HepG2 (cell line): ENCODE measurements at regions not wholly inside any gene's neighbourhood (a gene's known extent, or its start where the extent isn't known, plus 50 kb on each side); places are given as distances from the start of the nearest gene placed in this dataset.

Source experiments
- ASH2L ChIP-seq: fragments of 300-600, 200-600 bp; sonication (generic); IDR thresholded peaks from 2 replicates; pipeline ENCODE4 v1.7.0; 2017; ENCODE audit warnings: low read depth, mild to moderate bottlenecking, moderate library complexity, mixed read lengths, low read length; ENCODE audit not compliant: insufficient read length
- JUND ChIP-seq: sonication (generic); formaldehyde crosslinking; IDR thresholded peaks from 2 replicates; pipeline ENCODE4 v1.8.0; 2022; ENCODE audit warnings: mild to moderate bottlenecking, missing genetic modification reagents
- POLR2AphosphoS2 ChIP-seq: IDR thresholded peaks from 2 replicates; pipeline ENCODE4 v1.6.1; 2011; ENCODE audit warnings: low read depth, low read length, improper control_type of control experiment
- SAFB2 ChIP-seq: sonication (generic); formaldehyde crosslinking; IDR thresholded peaks from 2 replicates; pipeline ENCODE4 v1.5.1; 2020; ENCODE audit warnings: missing genetic modification reagents, low read depth, mild to moderate bottlenecking, borderline replicate concordance
- SIN3A ChIP-seq: IDR thresholded peaks from 2 replicates; pipeline ENCODE4 v1.6.1; 2011; ENCODE audit warnings: low read depth, mild to moderate bottlenecking, control low read depth, low read length, borderline replicate concordance
- TCF7 ChIP-seq: sonication (generic); IDR thresholded peaks from 2 replicates; pipeline ENCODE4 v1.6.1; 2016; ENCODE audit warnings: antibody characterized with exemption, low read depth
- ZIK1 ChIP-seq: sonication (generic); formaldehyde crosslinking; IDR thresholded peaks from 2 replicates; pipeline ENCODE4 v1.5.0; 2020; ENCODE audit warnings: mild to moderate bottlenecking, low read depth, missing genetic modification reagents, borderline replicate concordance
- ZNF207 ChIP-seq: fragments of 450-650 bp; IDR thresholded peaks from 2 replicates; pipeline ENCODE4 v1.6.1; 2016; ENCODE audit warnings: antibody characterized with exemption, borderline replicate concordance
- ZNF720 ChIP-seq: sonication (generic); formaldehyde crosslinking; IDR thresholded peaks from 2 replicates; pipeline ENCODE4 v1.4.0; 2020; ENCODE audit warnings: missing genetic modification reagents
- ZNF784 ChIP-seq: sonication (generic); formaldehyde crosslinking; IDR thresholded peaks from 2 replicates; pipeline ENCODE4 v1.5.1; 2020; ENCODE audit warnings: missing genetic modification reagents, mild to moderate bottlenecking, borderline replicate concordance
- ZNF839 ChIP-seq: sonication (generic); formaldehyde crosslinking; IDR thresholded peaks from 2 replicates; pipeline ENCODE4 v1.4.0; 2020; ENCODE audit warnings: missing genetic modification reagents, mild to moderate bottlenecking, borderline replicate concordance
- TF ChIP-seq, protein P1 (sequence below): sonication (generic); formaldehyde crosslinking; IDR thresholded peaks from 2 replicates; pipeline ENCODE4 v1.4.0; 2020; ENCODE audit warnings: missing genetic modification reagents
- TF ChIP-seq, protein P2 (sequence below): sonication (generic); formaldehyde crosslinking; IDR thresholded peaks from 2 replicates; pipeline ENCODE4 v1.4.0; 2020; ENCODE audit warnings: missing genetic modification reagents
- TF ChIP-seq, protein P3 (sequence below): sonication (generic); formaldehyde crosslinking; IDR thresholded peaks from 2 replicates; pipeline ENCODE4 v1.4.0; 2020; ENCODE audit warnings: mild to moderate bottlenecking, low read depth, missing genetic modification reagents
- TF ChIP-seq, protein P4 (sequence below): sonication (generic); formaldehyde crosslinking; IDR thresholded peaks from 2 replicates; pipeline ENCODE4 v1.4.0; 2020; ENCODE audit warnings: missing genetic modification reagents, borderline replicate concordance
- TF ChIP-seq, protein P5 (sequence below): sonication (generic); formaldehyde crosslinking; IDR thresholded peaks from 2 replicates; pipeline ENCODE4 v1.5.0; 2020; ENCODE audit warnings: mild to moderate bottlenecking, missing genetic modification reagents
- TF ChIP-seq, protein P6 (sequence below): IDR thresholded peaks from 2 replicates; pipeline ENCODE4 v1.6.1; 2016; ENCODE audit warnings: missing biosample characterization, missing genetic modification reagents, low read depth

GRCh38 chr2:8630676-8631464 lies 51.0 kb upstream of the ID2 start (continued):
- peak; percentile 44; the same call in 1 of the 2 replicates for TF ChIP-seq TCF7
- no peak for TF ChIP-seq POLR2AphosphoS2
- TF ChIP-seq ZIK1 (CRISPR knock-in tag): no peak
- TF ChIP-seq, protein P1, sequence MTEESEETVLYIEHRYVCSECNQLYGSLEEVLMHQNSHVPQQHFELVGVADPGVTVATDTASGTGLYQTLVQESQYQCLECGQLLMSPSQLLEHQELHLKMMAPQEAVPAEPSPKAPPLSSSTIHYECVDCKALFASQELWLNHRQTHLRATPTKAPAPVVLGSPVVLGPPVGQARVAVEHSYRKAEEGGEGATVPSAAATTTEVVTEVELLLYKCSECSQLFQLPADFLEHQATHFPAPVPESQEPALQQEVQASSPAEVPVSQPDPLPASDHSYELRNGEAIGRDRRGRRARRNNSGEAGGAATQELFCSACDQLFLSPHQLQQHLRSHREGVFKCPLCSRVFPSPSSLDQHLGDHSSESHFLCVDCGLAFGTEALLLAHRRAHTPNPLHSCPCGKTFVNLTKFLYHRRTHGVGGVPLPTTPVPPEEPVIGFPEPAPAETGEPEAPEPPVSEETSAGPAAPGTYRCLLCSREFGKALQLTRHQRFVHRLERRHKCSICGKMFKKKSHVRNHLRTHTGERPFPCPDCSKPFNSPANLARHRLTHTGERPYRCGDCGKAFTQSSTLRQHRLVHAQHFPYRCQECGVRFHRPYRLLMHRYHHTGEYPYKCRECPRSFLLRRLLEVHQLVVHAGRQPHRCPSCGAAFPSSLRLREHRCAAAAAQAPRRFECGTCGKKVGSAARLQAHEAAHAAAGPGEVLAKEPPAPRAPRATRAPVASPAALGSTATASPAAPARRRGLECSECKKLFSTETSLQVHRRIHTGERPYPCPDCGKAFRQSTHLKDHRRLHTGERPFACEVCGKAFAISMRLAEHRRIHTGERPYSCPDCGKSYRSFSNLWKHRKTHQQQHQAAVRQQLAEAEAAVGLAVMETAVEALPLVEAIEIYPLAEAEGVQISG (CRISPR knock-in tag): 0 out of 2 replicates have a peak, but pooled peaks have one; percentile 17
- TF ChIP-seq ZNF720 (CRISPR knock-in tag): no peak
- no peak for TF ChIP-seq ZNF839 (CRISPR knock-in tag)
- no peak for TF ChIP-seq ASH2L
- TF ChIP-seq, protein P2, sequence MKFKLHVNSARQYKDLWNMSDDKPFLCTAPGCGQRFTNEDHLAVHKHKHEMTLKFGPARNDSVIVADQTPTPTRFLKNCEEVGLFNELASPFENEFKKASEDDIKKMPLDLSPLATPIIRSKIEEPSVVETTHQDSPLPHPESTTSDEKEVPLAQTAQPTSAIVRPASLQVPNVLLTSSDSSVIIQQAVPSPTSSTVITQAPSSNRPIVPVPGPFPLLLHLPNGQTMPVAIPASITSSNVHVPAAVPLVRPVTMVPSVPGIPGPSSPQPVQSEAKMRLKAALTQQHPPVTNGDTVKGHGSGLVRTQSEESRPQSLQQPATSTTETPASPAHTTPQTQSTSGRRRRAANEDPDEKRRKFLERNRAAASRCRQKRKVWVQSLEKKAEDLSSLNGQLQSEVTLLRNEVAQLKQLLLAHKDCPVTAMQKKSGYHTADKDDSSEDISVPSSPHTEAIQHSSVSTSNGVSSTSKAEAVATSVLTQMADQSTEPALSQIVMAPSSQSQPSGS: no peak
- TF ChIP-seq, protein P3, sequence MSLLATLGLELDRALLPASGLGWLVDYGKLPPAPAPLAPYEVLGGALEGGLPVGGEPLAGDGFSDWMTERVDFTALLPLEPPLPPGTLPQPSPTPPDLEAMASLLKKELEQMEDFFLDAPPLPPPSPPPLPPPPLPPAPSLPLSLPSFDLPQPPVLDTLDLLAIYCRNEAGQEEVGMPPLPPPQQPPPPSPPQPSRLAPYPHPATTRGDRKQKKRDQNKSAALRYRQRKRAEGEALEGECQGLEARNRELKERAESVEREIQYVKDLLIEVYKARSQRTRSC (CRISPR knock-in tag): no peak
- TF ChIP-seq, protein P4, sequence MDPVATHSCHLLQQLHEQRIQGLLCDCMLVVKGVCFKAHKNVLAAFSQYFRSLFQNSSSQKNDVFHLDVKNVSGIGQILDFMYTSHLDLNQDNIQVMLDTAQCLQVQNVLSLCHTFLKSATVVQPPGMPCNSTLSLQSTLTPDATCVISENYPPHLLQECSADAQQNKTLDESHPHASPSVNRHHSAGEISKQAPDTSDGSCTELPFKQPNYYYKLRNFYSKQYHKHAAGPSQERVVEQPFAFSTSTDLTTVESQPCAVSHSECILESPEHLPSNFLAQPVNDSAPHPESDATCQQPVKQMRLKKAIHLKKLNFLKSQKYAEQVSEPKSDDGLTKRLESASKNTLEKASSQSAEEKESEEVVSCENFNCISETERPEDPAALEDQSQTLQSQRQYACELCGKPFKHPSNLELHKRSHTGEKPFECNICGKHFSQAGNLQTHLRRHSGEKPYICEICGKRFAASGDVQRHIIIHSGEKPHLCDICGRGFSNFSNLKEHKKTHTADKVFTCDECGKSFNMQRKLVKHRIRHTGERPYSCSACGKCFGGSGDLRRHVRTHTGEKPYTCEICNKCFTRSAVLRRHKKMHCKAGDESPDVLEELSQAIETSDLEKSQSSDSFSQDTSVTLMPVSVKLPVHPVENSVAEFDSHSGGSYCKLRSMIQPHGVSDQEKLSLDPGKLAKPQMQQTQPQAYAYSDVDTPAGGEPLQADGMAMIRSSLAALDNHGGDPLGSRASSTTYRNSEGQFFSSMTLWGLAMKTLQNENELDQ (CRISPR knock-in tag): no peak
- TF ChIP-seq SIN3A: no peak
- TF ChIP-seq ZNF207: no peak
- TF ChIP-seq SAFB2 (CRISPR knock-in tag): no peak
- TF ChIP-seq ZNF784: no peak
- TF ChIP-seq, protein P5, sequence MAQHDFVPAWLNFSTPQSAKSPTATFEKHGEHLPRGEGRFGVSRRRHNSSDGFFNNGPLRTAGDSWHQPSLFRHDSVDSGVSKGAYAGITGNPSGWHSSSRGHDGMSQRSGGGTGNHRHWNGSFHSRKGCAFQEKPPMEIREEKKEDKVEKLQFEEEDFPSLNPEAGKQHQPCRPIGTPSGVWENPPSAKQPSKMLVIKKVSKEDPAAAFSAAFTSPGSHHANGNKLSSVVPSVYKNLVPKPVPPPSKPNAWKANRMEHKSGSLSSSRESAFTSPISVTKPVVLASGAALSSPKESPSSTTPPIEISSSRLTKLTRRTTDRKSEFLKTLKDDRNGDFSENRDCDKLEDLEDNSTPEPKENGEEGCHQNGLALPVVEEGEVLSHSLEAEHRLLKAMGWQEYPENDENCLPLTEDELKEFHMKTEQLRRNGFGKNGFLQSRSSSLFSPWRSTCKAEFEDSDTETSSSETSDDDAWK (CRISPR knock-in tag): no peak
- TF ChIP-seq JUND (CRISPR knock-in tag): no peak
- TF ChIP-seq, protein P6, sequence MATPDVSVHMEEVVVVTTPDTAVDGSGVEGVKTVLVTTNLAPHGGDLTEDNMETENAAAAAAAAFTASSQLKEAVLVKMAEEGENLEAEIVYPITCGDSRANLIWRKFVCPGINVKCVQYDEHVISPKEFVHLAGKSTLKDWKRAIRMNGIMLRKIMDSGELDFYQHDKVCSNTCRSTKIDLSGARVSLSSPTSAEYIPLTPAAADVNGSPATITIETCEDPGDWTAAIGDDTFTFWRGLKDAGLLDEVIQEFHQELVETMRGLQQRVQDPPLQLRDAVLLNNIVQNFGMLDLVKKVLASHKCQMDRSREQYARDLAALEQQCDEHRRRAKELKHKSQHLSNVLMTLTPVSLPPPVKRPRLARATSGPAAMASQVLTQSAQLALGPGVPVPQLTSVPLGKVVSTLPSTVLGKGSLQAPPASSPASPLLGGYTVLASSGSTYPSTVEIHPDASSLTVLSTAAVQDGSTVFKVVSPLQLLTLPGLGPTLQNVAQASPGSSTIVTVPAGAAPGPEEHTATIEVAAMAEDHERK (CRISPR knock-in tag): no peak
